ENCODE measurements at regions not wholly inside any gene's neighbourhood (a gene's known extent, or its start where the extent isn't known, plus 50 kb on each side); places are given as distances from the start of the nearest gene placed in this dataset.

GRCh38 chr15:101590785-101591184 is 61.4 kb downstream of the TM2D3 start:
- TF ChIP-seq CTCF (conservative IDR thresholded peaks at IDR 0.05; ENCODE audit: control insufficient read depth, insufficient read depth, low read depth, low read length), result no peak
- no peak overlapping the region for H3K4me3 ChIP-seq (ENCODE audit: control insufficient read depth, low read depth, low read length)
- no peak for DNase-seq (ENCODE audit: low read depth)

- no peak overlapping the region for H3K4me3 ChIP-seq (ENCODE audit: control insufficient read depth, low read depth, low read length)
- no peak for DNase-seq (ENCODE audit: low read depth)
- no peak for TF ChIP-seq CTCF (conservative IDR thresholded peaks at IDR 0.05; ENCODE audit: control insufficient read depth, insufficient read depth, low read depth, low read length)
Observed at GRCh38 chr15:101583284-101583683, 68.9 kb downstream of the TM2D3 start.

GRCh38 chr15:101580431-101580830 is 71.8 kb downstream of the TM2D3 start:
- H3K4me3 ChIP-seq (ENCODE audit: control insufficient read depth, low read depth, low read length), result no peak overlapping the region
- TF ChIP-seq CTCF (conservative IDR thresholded peaks at IDR 0.05; ENCODE audit: control insufficient read depth, insufficient read depth, low read depth, low read length), result no peak
- DNase-seq (ENCODE audit: low read depth), result no peak

GRCh38 chr15:101579631-101580163 is 72.5 kb downstream of the TM2D3 start:
- no peak overlapping the region for H3K4me3 ChIP-seq (ENCODE audit: control insufficient read depth, low read depth, low read length)
- TF ChIP-seq CTCF (conservative IDR thresholded peaks at IDR 0.05; ENCODE audit: control insufficient read depth, insufficient read depth, low read depth, low read length), result no peak
- DNase-seq (ENCODE audit: low read depth), result peak; percentile 25

- no peak overlapping the region for H3K4me3 ChIP-seq (ENCODE audit: control insufficient read depth, low read depth, low read length)
- peak; percentile 29 for TF ChIP-seq CTCF (conservative IDR thresholded peaks at IDR 0.05; ENCODE audit: control insufficient read depth, insufficient read depth, low read depth, low read length)
- peak; percentile 8 for DNase-seq (ENCODE audit: low read depth)
Observed at GRCh38 chr15:101578443-101578894, 73.7 kb downstream of the TM2D3 start.

GRCh38 chr15:101573951-101574350 is 78.2 kb downstream of the TM2D3 start:
- H3K4me3 ChIP-seq (ENCODE audit: control insufficient read depth, low read depth, low read length), result no peak overlapping the region
- DNase-seq (ENCODE audit: low read depth), result no peak
- TF ChIP-seq CTCF (conservative IDR thresholded peaks at IDR 0.05; ENCODE audit: control insufficient read depth, insufficient read depth, low read depth, low read length), result no peak

GRCh38 chr15:101570241-101570640 is 80.7 kb upstream of the PCSK6 start:
- no peak for TF ChIP-seq CTCF (conservative IDR thresholded peaks at IDR 0.05; ENCODE audit: control insufficient read depth, insufficient read depth, low read depth, low read length)
- no peak overlapping the region for H3K4me3 ChIP-seq (ENCODE audit: control insufficient read depth, low read depth, low read length)
- peak; percentile 30 for DNase-seq (ENCODE audit: low read depth)
